HG02943 (cell line): ENCODE measurements at regions not wholly inside any gene's neighbourhood (a gene's known extent, or its start where the extent isn't known, plus 50 kb on each side); places are given as distances from the start of the nearest gene placed in this dataset.
"Not testable (repeated sequence)": the region's sequence is repeated elsewhere in the genome, so short reads cannot be mapped to it uniquely, and the experiment has no call there.

Source experiments
- ATAC-seq: cut with Tn5 transposase; IDR thresholded peaks from one replicate; pipeline ENCODE4 v1.9.1; 2021; ENCODE audit warnings: mild to moderate bottlenecking, low read depth, moderate library complexity; ENCODE audit not compliant: unreplicated experiment

DNA sequence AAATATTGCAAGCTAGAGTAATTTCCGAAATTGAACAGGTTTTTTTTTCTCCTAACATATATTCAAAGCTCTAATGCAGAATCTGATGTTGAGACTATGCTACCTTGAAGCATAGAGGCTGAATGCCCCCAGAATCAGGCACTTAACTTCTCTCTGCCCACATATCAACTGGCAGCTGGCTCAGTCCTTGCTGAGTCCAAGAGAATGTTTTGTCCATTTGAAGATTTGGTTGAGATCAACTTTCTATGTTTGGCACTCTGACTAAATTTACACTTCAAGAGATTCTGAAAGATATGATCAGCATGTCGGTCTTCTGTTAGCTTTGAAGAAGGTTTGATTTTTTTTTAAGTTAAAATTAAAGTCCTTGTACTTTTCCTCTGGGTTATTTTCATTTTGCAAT, 1298.1 kb downstream of the EPHA7 start:
- no peak for ATAC-seq

- no peak for ATAC-seq
These were observed 1301.6 kb downstream of the EPHA7 start for GRCh38 chr6:92117800-92118199.

- ATAC-seq = no peak
These were observed 1304.6 kb downstream of the EPHA7 start for GRCh38 chr6:92114797-92115196.

DNA sequence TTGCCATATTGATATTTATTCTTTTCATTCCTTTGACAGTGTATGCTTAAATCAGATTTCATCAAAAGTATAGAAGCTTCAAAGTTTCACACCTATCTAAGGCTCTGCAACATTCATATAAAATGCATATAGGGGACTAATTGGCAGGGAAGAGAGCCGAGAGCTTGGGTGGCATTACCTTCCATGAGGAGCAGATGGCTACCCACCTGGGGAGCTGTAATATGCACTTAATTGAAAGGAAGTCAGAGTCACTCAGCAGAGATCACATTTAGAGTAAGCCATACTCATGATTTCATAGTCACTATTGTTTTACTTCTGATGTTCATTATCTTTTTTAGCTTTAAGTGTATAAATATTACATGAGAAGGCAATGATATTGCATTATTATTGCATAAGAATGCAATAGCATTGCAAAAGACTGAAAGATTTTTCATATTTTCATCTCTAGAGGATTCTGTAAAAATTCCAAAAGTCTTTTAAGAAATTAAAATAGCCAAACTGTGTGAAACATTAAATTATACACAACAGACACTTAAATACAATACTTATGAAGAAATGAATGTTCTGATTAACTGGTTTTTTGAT, 1305.2 kb downstream of the EPHA7 start:
- ATAC-seq = no peak

GRCh38 chr6:92111386-92111785, 1308.0 kb downstream of the EPHA7 start:
- no peak for ATAC-seq

GRCh38 chr6:92110403-92110802, 1309.0 kb downstream of the EPHA7 start:
- ATAC-seq = no peak

- no peak for ATAC-seq
These were observed 1309.4 kb downstream of the EPHA7 start for GRCh38 chr6:92109956-92110355.

DNA sequence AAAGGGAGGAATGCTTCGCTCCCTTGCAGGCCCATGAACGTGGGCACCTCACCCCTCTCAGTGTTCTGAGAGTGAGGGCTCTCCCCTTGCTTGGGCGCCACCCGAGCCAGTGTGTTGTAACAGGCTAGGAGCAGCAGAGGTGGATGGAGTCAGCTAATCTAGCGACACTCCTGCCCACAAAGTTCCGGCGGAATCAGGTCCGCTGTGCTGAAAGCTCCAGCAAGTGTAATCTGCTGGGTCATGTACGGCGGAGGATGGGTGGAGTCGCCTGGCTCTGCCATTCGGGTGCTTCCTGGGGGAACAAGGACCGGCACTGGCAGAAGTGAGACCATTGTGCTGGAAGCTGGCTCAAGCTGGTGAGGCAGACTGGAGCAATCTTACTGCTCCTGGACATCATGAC, 1310.1 kb downstream of the EPHA7 start:
- no peak for ATAC-seq

GRCh38 chr6:92086750-92087149, 1332.6 kb downstream of the EPHA7 start:
- no peak for ATAC-seq

- not testable (repeated sequence) for ATAC-seq
These were observed 1335.4 kb downstream of the EPHA7 start for GRCh38 chr6:92083914-92084313.

- ATAC-seq = no peak
These were observed 1347.0 kb downstream of the EPHA7 start for GRCh38 chr6:92072387-92072786.

DNA sequence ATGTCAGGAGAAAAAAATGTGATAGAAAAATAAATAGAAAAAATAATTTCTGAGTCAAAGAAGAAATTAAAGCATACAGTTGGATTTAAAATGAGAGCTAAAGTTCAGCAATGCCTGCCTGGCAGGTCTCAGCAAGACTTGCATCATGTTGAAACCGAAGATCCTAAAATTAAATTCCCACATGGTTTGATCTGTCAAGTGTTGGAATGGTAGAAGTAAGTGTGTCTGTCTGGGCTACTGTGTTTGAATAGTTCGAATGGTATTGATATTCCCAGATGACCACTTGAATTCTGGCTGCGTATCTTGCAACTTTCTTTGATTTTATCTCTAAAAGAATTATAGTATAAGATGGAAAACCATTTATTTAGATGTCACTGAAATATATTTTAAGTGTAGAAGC, 1349.6 kb downstream of the EPHA7 start:
- no peak for ATAC-seq

DNA sequence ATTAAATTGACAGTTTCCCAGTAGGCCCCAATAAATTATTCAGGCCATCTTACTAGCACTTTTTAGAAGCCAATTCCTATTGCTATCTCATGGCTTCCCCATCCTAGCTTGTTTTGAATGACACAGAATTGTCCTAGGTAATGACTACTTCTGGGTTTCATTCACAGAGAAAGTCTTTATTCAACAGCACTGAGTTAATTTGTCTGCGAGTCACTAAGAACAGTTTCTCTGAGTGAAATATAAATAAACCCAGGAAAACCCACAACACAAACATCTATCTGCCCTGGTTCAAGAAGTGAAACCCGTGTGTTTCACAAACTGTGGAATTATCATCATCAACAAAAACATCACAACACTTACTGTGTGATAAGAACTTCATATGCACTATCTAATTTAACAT, 1366.8 kb downstream of the EPHA7 start:
- no peak for ATAC-seq

DNA sequence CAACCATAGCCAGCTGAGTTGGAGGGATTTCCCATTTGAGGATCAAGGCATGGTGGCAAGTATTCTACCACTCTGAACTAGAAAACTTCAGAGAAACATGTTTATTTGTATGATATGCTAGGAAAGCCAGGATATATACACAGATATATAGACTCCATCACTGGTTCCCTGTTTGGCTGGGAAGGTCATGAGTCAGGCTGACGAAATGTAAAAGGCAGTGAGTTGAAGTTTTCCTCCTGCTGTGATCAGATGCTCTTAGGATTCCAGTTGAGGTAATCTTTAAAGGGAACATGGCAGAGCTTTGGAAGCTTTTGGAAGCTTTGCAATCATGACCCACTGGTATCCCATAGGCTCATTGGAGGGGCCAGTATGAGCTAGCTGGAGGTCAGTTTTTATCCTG, 1369.1 kb downstream of the EPHA7 start:
- ATAC-seq = no peak

DNA sequence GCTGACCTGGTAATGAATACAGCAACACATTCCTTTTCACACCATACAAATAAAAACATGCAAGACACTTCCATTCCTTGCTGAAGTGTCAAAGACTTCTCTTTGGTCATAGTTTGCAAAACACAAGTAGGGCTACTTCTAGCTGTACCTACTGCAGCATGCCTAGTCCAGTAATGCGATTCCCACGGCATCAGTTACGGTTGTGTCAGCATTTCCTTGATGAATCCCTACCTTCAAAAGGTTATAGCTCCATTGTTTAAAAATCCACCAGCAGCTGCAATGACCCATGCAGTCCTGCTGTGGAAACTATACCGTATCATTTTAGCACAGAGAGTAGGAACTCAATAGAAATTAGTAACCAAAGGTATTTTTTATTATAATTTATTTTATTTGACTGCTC, 1371.5 kb downstream of the EPHA7 start:
- no peak for ATAC-seq

GRCh38 chr6:92047152-92047850, 1372.1 kb downstream of the EPHA7 start:
- ATAC-seq = no peak

GRCh38 chr6:92044312-92044711, 1375.0 kb downstream of the EPHA7 start:
- ATAC-seq = no peak

DNA sequence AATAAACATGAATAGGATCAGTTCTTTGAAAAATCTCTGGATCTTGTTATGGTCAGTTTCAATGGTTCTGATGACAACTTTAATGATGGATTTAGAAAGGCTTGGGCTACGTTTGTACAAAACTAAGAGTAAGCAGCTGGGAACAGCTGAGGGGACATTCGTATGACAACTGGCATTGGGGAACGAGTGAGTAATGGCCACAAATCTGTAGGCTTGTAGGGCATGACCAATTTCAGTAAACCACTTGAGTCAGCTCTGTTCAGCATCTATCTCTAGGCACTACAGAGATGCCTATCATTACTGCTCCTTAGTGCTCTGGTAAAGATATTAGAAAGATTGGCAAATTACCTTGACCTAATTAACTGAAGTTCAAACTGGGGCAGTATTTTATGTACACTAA, 1375.6 kb downstream of the EPHA7 start:
- ATAC-seq = no peak

GRCh38 chr6:92026878-92027277, 1392.5 kb downstream of the EPHA7 start:
- ATAC-seq = no peak

DNA sequence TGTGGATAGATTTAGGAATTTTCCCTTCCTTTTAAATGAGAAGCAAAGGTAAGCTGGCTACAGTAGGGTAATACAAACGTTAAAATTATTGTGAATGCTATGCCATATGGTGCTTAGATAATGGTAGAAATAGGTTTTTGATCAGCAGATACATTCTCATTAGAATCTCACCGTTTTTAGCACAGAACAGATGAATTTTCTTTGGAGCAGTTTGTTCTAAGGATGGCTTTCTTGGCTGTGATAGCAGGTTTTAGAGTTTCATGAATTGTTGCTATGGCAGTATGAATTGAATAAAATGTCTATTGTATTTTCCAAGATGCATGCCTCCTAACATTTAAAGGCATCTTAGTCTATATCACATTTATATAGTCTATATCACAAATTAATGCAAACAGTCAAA, 1394.5 kb downstream of the EPHA7 start:
- no peak for ATAC-seq

DNA sequence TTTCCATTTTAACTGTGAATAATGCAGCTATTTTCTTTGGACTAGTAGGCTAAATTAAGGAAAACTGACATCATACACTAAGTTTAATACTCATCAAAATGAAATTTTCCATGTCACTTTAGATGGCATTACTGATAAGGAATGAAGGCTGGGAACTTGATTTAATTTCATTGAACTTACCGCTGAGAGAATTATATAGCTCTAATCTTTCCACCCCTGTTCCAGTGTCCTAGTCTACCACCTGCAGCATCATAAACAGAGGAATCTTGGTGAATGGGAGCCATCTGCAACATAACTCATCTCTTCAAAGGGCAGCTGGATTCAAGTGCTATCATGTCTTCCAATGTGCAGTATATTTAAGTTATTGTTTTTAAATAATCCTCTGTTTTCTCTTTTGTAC, 1395.2 kb downstream of the EPHA7 start:
- no peak for ATAC-seq

GRCh38 chr6:92023410-92023966, 1395.9 kb downstream of the EPHA7 start:
- no peak for ATAC-seq
